ENCODE measurements at regions not wholly inside any gene's neighbourhood (a gene's known extent, or its start where the extent isn't known, plus 50 kb on each side); places are given as distances from the start of the nearest gene placed in this dataset.

DNA sequence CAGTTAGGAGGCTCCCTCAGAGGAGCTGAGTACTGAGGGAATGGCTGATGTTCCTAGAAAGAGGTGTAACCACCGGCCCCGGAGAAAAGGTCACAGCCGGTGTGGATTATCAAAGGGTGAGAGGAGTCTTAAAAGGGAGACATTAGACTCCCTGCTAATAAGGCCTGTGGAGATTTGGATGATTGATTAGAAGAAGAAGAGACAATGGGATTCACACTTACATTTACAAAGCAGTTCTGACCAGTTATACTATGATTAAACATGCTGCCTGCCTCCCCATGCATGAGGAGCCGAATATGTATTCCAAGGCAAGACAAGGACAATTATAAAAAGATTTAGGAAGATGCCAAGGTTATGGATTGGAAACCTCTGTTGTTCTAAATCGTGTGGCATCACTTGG, 302.4 kb downstream of the SLC4A3 start:
- intact Hi-C loops (cut with DNase I): no loop called here
- DNase-seq (no peak), ATAC-seq (no peak)
- TF ChIP-seq, protein P1, sequence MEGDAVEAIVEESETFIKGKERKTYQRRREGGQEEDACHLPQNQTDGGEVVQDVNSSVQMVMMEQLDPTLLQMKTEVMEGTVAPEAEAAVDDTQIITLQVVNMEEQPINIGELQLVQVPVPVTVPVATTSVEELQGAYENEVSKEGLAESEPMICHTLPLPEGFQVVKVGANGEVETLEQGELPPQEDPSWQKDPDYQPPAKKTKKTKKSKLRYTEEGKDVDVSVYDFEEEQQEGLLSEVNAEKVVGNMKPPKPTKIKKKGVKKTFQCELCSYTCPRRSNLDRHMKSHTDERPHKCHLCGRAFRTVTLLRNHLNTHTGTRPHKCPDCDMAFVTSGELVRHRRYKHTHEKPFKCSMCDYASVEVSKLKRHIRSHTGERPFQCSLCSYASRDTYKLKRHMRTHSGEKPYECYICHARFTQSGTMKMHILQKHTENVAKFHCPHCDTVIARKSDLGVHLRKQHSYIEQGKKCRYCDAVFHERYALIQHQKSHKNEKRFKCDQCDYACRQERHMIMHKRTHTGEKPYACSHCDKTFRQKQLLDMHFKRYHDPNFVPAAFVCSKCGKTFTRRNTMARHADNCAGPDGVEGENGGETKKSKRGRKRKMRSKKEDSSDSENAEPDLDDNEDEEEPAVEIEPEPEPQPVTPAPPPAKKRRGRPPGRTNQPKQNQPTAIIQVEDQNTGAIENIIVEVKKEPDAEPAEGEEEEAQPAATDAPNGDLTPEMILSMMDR (IDR thresholded peaks at IDR 0.05): no peak
- no peak overlapping the region for H3K4me3 ChIP-seq
- H3K27ac ChIP-seq: no peak overlapping the region
- no peaks in the 10 kb centered on the region for H3K4me1 ChIP-seq
- H3K9me3 ChIP-seq: no peaks in the 10 kb centered on the region
- H3K27me3 ChIP-seq: no peaks in the 10 kb centered on the region
- no peaks in the 10 kb centered on the region for H3K36me3 ChIP-seq

DNA sequence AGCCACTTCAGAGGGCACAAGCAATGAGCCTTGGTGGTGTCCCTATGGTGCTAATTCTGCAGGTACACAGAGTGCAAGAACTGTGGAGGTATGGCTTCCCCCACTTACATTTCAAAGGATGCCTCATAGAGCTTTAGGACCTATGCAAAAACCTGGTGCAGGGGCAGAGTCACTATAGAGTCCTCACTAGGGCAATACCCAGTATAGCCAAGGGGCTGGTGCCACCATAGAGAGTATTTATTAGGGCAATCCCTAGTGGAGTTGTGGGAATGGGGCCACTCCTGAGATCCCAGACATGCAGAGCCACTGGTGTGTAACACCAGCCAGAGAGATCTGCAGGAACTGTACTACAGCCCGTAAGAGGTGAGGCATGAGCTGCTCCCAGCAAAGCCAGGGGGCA, 312.2 kb downstream of the SLC4A3 start:
- H3K27ac ChIP-seq: no peak overlapping the region
- no peak for ATAC-seq
- intact Hi-C loops (cut with DNase I): no loop called here
- H3K27me3 ChIP-seq: no peaks in the 10 kb centered on the region
- no peaks in the 10 kb centered on the region for H3K4me1 ChIP-seq
- H3K36me3 ChIP-seq: no peaks in the 10 kb centered on the region
- DNase-seq: no peak
- TF ChIP-seq, protein P1 (IDR thresholded peaks at IDR 0.05): no peak
- H3K9me3 ChIP-seq: no peaks in the 10 kb centered on the region
- no peak overlapping the region for H3K4me3 ChIP-seq

DNA sequence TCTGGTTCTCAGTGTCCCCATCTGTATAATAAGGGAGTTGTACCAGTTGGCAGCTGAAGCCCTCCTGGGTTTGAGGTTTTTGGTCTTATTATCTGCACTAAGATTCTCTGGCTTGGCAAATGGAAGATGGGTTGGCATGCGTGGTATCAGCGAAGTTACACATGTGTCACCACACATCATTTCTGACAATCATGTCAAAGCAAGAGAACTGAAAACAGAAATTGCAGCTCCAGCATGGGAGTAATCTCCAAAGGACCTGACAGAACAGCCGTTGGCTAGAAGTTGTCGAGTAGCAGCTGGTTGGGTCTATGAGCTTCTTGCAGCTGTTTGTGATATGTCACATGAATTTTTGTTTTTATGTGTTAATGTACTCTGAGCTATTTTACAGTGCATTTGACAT, 317.4 kb downstream of the SLC4A3 start:
- Histone ChIP-seq H3K27me3 (no peaks in the 10 kb centered on the region), H3K4me1 (no peaks in the 10 kb centered on the region), H3K9me3 (no peaks in the 10 kb centered on the region), H3K27ac (no peak overlapping the region), H3K4me3 (no peak overlapping the region), H3K36me3 (no peaks in the 10 kb centered on the region)
- intact Hi-C loops (cut with DNase I): no loop called here
- TF ChIP-seq, protein P1 (IDR thresholded peaks at IDR 0.05): no peak
- ATAC-seq (no peak), DNase-seq (peak in 1 of 4 donors; percentile 1)

DNA sequence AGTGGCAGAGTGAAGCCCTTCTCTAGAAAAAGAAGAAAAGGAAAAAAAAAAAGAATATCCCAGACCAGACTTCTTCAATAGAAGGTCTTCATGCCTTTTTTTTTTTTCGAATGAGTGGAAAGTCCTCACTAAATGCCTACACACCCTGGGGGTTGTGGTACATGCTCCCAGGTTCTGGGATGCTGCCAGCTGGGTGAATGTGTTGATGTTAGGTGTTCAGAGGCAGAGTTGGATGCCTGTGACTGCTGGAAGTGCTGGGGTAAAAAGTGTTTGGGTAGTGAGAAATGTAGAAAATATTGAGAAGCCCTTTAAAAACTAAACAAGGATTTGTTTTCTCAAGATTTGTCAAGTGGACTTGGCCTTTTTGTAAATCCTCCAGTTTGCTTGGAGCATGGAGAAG, 318.6 kb downstream of the SLC4A3 start:
- TF ChIP-seq, protein P1 (IDR thresholded peaks at IDR 0.05): no peak
- Histone ChIP-seq H3K4me3 (no peak overlapping the region), H3K27me3 (no peaks in the 10 kb centered on the region), H3K4me1 (no peaks in the 10 kb centered on the region), H3K9me3 (no peaks in the 10 kb centered on the region), H3K27ac (no peak overlapping the region), H3K36me3 (no peaks in the 10 kb centered on the region)
- no peak for ATAC-seq
- intact Hi-C loops (cut with DNase I): no loop called here
- no peak for DNase-seq

DNA sequence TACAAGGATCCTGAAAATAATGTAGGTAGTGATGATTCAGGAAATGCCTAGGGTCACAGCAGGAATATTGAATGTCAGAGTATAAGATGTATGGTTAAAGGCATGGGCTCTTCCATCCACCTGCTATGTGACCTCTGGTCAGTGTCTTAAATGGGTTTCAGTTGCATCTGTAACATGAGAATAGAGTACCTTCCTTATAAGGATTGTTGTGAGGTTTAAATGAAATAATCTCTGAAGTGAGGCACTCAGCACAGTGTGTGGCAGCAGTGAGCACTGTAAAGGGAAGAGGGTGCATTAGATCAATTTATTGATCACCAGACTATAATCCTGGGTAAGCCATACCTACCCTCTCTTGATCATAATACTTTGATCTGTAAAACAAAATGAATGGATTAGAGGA, 319.1 kb downstream of the SLC4A3 start:
- no peak overlapping the region for H3K27ac ChIP-seq
- H3K36me3 ChIP-seq: no peaks in the 10 kb centered on the region
- TF ChIP-seq, protein P1 (IDR thresholded peaks at IDR 0.05): no peak
- H3K4me1 ChIP-seq: no peaks in the 10 kb centered on the region
- DNase-seq: no peak
- intact Hi-C loops (cut with DNase I): no loop called here
- no peak overlapping the region for H3K4me3 ChIP-seq
- no peaks in the 10 kb centered on the region for H3K9me3 ChIP-seq
- H3K27me3 ChIP-seq: no peaks in the 10 kb centered on the region
- ATAC-seq: no peak
